DMS153 treated with DMSO at 0.1 percent for 48 hours (cell line): ENCODE measurements at regions not wholly inside any gene's neighbourhood (a gene's known extent, or its start where the extent isn't known, plus 50 kb on each side); places are given as distances from the start of the nearest gene placed in this dataset.
"Not testable (repeated sequence)": the region's sequence is repeated elsewhere in the genome, so short reads cannot be mapped to it uniquely, and the experiment has no call there.

Source experiments
- DNase-seq: peaks from one replicate; lab custom pipeline; 2025; ENCODE audit not compliant: unreplicated experiment; lab: John Stamatoyannopoulos, UW

DNA sequence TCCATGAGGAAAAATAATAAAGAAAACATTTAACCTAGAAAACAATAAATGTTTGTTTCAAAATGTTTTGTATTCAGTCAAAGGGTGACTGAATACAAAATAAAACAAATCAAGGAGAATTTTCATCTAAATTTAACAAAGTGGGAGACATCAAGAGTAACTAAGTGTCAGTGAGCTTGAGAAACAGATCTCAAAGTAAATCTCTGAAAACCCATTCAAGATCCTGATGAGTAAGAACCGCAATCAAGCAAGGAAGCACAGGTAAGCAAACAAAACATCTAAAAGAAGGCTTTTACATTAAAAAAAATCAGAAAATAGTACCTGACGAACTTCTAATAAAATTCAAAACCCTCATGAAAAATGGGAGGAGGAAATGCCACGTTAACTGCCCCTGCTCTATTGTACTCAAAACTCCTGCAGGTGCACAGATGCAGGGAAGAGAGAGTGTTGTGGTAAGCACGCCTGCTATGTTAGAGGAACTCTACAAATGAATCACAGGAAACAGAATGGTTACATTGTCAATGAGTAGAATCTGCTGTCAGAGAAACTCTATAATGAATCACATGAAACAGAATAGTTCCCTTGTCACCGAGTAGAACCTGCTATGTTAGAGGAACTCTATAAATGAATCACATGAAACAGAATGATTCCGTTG, 309.6 kb upstream of the FRG1 start:
- not testable (repeated sequence) for DNase-seq

DNA sequence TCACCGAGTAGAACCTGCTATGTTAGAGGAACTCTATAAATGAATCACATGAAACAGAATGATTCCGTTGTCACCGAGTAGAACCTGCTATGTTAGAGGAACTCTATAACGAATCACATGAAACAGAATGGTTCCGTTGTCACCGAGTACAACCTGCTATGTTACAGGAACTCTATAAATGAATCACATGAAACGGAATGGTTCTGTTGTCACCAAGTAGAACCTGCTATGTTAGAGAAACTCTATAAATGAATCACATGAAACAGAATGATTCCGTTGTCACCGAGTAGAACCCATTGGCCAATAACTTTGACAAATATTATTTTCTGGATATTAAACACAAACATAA, 309.1 kb upstream of the FRG1 start:
- DNase-seq, result not testable (repeated sequence)

DNA sequence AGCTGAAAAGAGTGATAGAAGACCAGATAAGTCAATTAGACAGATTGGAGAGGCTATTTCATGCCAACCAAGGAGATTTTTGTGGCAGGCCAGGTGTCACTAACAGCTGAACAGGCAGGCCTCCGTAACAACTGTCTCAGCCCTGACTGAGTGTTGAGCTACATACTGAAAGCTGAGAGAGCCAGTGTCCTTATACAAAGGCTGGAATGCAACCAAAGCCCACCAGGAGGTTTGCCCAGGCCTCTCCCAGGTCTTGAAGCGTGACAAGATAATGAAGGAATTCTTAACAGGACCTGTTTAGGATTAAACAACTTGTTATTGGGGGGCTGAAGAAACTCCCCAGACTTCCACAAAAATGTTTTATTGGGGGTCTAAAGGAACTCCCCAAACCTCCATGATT, 290.2 kb upstream of the FRG1 start:
- DNase-seq, result not testable (repeated sequence)

DNA sequence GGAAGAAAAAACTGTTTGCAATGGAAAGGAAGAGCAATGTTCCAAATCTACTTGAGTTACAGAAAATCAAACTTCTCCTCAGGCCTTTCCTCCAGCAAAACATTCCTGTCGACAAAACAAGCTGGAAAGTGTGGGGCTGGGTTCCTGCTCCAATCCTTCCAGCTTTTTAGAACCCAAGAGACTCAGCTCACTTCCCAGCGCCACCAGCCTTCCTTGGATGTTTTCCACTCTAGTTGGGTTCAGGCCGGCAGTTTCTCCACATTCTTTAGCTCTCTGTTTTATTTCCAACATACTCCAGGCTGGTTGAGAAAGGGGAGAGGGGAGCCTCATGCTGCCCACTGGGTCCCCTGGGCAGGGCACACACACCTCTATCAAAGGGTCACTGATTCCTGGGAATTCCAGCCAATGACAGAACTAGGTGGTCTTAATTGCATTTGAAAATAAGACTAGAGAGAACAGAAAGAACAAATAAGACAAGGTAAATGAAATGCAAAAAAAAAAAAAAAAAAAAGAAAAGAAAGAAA, 287.5 kb upstream of the FRG1 start:
- DNase-seq, result not testable (repeated sequence)

DNA sequence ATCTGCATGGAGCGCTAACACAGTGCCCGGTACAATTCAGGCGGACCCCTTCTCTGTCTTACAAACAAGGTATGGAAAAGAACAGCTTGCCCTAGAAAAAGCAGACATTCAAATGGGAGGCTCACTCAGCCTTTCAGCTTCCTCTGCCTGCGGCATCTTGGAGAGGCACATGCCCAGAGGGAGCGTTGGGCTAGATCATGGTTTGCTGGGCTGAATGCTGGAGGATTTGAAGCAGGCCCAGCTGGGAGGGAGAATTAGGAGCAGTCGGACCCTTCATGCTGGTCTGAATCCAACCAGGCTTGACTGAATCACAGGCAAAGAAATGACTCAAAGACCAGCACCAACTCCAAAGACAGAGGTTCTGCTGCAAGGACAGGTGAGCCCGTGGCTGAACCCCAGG, 286.7 kb upstream of the FRG1 start:
- DNase-seq, result not testable (repeated sequence)

DNA sequence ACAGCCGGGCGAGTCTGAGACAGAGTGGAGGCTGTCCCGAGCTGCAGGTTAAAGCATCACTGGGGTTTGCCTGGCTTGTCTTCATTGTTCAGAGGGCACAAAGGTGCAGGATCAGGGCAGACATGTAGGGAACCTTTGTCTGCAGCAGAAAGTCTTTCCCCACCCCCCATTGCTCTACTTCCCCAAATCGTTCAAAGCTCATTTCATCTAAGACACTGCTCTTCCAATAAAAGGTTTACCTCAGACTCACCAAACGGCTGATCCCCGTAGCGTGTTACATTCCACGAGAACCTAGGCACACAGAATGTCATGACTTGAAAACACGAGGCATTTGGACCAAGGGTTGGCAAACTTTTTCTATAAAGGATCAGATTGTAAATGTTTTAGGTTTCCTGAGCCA, 286.3 kb upstream of the FRG1 start:
- DNase-seq, result not testable (repeated sequence)

DNA sequence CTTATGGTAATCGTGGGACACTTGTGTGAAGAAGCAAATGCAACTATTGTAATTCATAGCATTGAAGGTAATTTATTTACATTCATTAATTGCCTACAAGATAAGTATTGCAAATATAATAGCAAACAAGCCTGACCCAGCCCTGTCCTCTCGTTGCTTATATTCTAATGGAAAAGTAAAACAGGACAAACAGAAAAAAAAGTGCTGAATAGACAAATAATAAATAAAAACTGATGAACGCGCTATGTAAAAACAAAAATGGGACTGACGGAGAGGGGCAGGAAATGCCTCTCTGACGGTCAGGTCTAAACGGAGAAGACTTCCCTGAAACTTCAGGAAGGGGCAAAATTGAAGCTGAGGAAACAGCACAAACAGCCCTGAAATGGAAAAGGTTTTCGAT, 284.9 kb upstream of the FRG1 start:
- not testable (repeated sequence) for DNase-seq

DNA sequence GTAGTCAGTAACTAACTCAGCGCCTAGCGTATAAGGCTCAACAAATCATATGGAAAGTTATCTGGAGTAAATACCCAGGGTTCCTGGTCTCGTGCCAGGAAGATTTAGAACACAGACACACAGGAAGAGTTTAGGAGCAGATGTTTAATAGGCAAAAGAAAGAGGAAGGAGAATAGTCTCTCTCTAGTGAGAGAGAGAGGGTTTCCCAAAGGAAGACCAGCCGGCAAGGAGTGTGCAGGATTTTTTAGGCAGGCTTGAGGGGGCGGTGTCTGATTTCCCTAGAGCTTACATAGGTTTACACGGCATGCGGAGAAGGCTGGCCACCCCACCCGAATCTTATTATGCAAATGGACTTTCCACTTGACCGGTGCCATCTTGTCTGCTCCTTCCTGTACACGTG, 284.0 kb upstream of the FRG1 start:
- DNase-seq, result no peak

DNA sequence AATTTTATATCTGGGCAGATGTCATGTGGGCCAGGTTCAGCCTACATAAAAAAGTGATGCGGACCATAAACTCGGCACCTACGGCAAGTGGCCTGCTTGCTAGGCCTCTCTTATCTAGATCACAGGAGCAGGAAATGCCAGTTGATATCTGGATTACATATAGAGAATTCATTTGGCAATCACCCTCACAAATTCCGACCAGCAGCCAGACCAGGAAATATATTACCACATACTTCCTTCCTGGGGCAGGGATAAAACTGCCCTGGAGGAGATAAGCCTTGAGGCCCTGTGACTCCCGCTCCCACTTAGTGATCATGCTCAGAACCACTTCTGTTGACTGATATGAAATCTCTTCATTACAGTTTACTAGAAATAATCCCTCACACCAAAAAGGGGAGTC, 282.4 kb upstream of the FRG1 start:
- not testable (repeated sequence) for DNase-seq

DNA sequence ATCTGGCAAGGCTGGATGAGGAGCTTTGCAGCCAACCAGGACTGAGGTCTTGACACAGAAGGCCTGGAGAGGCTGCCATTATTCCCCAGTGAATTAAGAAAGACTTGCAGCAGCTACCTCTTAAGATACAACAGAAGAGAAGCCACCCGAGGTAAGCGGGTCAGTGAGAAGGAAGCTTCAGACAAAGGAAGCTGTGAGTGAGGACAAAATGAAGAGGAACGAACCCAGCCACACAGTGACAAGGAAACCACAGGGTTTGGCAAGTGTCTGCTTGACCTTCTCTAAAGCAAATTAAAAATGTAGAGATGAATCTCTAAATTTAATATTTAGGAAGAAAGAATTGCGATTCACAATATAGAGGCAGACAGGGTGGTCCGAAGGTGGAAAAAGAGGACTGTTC, 281.8 kb upstream of the FRG1 start:
- not testable (repeated sequence) for DNase-seq

DNA sequence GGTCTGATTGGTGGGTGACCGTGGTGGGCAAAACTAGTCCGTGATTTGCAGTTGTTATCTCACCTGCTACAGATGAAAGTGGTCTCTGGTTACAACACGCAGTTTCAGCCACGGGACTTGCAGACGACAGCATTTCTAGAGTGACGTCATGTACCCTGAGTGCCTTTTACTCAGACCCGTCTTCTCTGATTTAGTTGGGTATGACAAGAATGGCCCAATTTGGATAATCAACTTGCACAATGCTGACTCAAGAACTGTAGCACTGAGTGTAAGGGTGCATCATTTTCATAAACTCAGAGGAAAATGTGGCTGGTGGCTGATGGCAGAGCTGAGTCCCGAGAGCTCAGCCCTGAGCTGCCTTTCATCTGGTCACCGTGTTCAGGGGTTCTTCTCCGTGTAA, 281.4 kb upstream of the FRG1 start:
- DNase-seq, result no peak

DNA sequence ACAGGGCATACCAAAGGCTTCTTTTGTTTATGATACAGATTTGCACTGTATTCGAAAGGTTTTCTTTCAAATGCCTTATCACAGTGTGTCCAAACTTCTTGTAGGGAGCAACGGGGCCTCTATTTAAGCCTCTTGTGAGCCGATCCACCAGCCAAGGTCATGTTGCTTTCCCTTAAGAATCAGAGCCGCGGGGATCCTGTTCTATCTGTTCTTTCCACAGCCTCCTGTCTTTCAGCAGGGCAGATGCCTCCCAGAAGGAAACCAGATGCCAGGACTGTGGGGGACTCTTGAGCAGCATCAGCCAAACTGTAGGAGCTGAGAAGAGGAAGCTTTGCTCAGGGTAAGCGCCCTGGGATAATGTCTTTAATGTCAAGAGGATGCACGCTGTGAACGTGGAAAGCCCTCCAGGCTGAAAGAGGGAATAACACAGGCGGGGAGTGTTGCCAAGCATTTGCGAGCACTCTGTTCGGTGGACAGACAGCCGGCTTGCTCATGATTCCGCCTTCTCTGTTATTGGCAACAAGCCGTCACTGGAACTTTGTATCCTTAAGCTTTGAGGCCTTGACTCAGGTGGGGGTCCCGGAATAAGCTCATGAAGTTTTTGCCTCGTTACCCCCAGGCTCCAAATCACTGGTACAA, 279.8 kb upstream of the FRG1 start:
- DNase-seq, result no peak

DNA sequence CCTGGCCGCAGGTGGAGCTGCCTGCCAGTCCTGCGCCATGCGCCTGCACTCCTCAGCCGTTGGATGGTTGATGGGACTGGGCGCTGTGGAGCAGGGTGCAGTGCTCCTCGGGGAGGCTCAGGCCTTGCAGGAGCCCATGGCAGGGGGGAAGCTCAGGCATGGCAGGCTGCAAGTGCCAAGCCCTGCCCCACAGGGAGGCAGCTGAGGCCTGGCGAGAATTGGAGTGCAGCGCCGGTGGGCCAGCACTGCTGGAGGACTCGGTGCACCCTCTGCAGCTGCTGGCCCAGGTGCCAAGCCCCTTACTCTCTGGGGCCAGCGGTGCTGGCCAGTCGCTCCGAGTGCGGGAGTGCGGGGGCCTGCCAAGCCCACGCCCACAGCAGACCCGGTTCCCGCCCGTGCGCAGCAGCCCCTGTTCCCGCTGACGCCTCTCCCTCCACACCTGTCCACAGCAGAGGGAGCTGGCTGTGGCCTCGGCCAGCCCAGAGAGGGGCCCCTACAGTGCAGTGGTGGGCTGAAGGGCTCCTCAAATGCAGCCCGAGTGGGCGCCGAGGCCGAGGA, 275.9 kb upstream of the FRG1 start:
- DNase-seq, result no peak

DNA sequence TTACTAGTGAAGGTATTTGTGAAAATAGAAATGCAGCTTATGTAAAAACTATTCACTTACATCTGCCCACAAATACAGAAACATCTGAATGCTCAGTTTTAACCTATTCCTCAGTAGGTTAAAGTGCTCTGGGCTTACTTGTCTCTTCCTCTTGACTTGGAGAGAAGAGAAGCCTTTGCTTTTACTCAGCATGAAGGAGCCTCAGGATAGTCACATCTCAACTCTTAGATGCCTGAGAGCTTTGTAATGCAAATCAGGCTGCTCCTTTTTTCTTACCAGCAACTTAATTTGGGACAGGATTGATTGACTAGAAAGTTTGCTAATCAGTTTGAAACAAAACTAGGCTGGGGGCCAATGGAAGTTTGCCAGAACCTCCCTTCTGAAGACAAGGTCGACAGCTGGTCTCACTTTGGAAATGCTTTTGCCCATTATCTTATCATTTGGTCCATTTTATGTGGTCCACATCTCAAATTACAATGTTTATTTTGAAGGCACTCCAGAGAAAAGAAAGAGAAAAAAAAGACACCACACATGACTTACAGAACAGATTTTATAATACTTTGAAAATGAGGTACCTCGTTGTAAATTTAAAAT, 274.9 kb upstream of the FRG1 start:
- not testable (repeated sequence) for DNase-seq

DNA sequence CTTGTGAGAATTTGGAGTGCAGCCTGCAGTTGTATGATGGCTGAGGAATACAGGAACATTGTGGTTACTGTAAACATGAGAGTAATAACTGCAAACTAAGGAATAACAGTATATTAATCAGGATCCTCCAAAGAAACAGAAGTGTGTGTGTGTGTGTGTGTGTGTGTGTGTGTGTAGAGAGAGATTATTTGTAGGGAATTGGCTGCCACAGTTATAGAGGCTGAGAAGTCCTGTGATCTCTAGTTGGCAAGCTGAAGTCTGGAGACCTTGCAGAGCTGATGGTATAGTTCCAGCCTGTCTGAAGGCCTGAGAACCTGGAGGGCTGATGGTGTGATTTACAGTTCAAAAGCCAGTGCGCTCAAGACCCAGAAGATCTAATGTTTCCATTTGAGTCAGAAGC, 273.3 kb upstream of the FRG1 start:
- DNase-seq, result not testable (repeated sequence)

DNA sequence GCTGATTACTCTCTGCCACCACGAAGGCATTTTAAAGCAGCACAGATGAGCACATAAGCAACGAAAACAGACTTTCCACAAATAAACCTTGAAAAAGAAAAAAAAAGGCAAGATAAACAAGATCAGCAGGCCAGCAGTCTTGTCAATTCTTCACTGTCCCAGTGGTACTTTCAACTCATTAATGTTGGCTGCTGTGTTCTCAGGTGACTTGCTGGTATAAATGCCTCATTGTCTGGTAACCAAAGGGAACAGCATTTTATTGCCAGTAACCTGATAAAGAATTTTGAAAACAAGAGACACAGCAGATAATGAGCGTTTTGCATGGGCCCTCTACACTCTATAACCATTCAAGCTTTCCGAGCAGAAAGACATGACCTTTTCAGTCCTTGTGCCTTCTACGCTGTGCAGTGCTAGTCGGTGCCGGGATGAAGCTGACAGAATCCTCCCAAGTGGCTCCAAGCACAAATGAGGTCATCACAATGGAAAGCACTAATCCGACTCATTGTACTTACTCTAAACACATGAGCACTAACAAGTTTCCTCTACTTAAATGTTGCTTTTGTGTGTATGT, 242.9 kb upstream of the FRG1 start:
- not testable (repeated sequence) for DNase-seq

DNA sequence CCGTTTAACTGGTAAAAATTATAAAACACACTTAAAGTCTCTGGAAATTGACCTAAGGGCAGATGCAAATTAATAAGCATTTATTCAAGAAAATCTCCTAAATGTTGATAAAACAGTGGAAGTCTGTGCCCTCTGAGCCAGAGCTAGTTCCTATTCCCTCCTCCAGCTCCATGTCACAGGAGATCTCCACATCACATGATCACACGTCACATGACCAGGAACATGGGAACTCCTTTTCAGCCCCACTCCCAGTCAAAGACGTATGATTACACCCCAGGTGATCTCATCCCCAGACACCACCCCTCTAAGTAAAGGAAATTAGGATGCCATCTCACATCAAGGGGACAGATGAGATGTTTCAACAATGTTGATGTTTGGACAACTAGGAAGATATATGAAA, 237.7 kb upstream of the FRG1 start:
- not testable (repeated sequence) for DNase-seq

DNA sequence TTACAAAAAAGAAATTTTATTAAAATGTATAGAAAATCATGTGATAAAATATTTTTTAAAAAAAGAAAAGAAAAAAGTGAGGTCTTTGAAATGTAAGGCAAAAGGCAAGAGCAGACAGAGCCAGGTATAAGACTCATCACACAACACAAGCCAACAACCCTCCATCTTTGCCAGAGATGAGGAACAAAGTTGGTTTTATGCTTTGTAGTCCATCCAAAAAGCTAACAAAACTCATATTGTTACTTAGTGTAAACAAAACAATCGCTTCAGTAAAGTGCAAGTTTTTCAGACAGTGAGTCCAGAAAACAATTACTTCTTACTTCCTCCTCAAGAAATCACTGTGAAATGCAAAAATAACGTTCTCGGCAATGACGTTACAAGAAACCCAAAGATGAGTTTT, 233.9 kb upstream of the FRG1 start:
- DNase-seq, result not testable (repeated sequence)

DNA sequence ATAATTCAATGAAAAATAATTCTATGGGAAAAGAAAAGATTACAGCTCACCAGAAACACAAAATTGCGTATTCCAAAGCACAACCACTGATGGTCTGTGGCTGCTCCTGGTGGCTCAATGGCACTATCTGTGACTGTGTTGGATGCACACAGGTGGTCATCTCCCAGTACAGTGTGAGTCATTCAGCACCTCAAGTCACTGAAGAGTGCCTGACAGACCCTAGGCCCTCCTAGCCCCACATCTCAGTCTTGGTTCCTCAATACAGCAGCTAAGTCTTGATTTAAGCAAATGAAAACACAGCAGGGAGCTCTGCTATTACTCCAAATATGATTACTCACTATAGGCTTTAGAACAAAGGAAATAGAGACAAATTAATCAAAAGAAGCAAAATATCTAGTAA, 233.4 kb upstream of the FRG1 start:
- DNase-seq, result not testable (repeated sequence)

DNA sequence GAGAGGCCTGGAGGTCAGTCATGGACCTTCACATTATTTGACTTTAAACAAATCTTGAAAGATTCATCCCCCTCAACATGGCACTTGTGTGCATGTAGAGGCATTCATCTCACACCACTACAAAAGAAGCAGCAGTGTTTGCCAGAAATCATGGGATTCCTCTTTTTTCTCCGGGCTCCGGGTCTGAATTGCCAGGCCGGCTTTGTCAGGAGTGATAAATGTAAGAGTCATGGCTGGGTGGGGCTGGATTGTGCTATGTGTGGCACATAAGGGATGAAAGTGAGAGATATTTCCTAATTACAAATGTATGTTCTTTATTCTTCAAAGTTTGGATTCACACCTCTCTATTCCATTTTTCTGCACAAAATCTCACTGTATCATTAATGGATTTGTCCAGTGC, 228.7 kb upstream of the FRG1 start:
- not testable (repeated sequence) for DNase-seq
